Mucosa of rectum (tissue), 2 donors: ENCODE measurements at regions not wholly inside any gene's neighbourhood (a gene's known extent, or its start where the extent isn't known, plus 50 kb on each side); places are given as distances from the start of the nearest gene placed in this dataset.

Experiments used
- H3K27ac ChIP-seq, 2 donors: one replicate each; pipeline ENCODE4 v1.7.0; 2013; ENCODE audit warnings: inconsistent platforms in 2 of 2, low read depth in 2 of 2, low read length in 2 of 2
- H3K27me3 ChIP-seq, 2 donors: one replicate each; pipeline ENCODE4 v1.7.0; 2013; ENCODE audit warnings: low read length in 2 of 2; ENCODE audit not compliant: control insufficient read depth in 2 of 2, insufficient read depth in 2 of 2
- H3K36me3 ChIP-seq, 2 donors: one replicate each; pipeline ENCODE4 v1.7.0; 2013; ENCODE audit warnings: low read length in 2 of 2; ENCODE audit not compliant: control insufficient read depth in 2 of 2, insufficient read depth in 2 of 2
- H3K4me1 ChIP-seq, 2 donors: one replicate each; pipeline ENCODE4 v1.7.0; 2013; ENCODE audit warnings: low read length in 2 of 2, mild to moderate bottlenecking in 1 of 2; ENCODE audit not compliant: control insufficient read depth in 2 of 2, insufficient read depth in 2 of 2
- H3K4me3 ChIP-seq, 2 donors: one replicate each; pipeline ENCODE4 v1.7.0; 2013; ENCODE audit warnings: low read length in 2 of 2
- H3K9ac ChIP-seq, 2 donors: one replicate each; pipeline ENCODE4 v1.7.0; 2013; ENCODE audit warnings: low read length in 2 of 2, low read depth in 1 of 2, mild to moderate bottlenecking in 1 of 2
- H3K9me3 ChIP-seq, 2 donors: one replicate each; pipeline ENCODE4 v1.7.0; 2013; ENCODE audit warnings: low read length in 2 of 2; ENCODE audit not compliant: control insufficient read depth in 2 of 2
- donor health status: healthy.
- donor health status: Normal muscosa, but diverticular disease.

DNA sequence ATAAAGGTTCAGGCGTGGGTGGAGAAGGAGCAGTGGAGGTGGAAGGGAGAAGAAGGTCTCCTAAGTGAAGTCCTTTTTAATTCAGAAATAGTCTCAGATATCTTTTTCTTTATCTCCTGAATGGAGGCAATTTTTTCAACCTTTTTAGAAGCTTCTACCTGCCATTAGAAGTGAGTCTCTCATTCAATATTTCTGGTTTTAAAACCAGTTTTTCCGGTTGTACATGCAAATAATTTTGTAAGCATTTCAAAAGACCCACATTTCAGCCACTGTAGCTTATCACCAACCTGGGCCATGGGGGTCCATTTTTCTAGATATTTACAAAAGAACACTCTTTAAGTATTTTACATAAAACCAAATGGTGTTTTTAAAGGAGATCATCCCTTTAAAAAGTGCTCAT, 1280.2 kb downstream of the NCAM2 start:
- no peaks in the 10 kb centered on the region for H3K9me3 ChIP-seq

DNA sequence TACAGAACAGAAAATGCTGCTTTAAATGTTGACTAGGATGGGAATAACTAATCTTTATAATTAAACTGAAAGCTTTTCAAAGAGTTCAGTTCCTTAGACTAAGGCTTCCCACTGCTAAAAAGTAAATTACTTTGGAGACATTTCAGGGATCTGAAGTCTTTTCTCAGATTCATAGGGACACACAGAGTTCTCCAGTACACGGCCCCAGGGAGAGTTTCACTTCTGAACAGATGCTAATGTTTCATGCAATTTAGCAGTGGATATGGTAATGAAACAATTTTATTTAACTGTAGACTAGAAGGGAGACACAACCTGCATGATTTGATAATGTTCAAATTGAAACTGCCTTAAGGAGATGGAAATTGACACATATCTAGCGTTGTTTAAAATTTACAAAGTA, 1282.6 kb downstream of the NCAM2 start:
- Histone ChIP-seq H3K27me3 (no peaks in the 10 kb centered on the region), H3K4me3 (no peak overlapping the region), H3K9me3 (no peaks in the 10 kb centered on the region)

More for the DNA sequence above, 1280.2 kb downstream of the NCAM2 start:
- Histone ChIP-seq H3K9ac (no peak overlapping the region), H3K27me3 (no peaks in the 10 kb centered on the region), H3K4me1 (no peaks in the 10 kb centered on the region), H3K27ac (no peak overlapping the region), H3K36me3 (no peaks in the 10 kb centered on the region), H3K4me3 (no peak overlapping the region)

DNA sequence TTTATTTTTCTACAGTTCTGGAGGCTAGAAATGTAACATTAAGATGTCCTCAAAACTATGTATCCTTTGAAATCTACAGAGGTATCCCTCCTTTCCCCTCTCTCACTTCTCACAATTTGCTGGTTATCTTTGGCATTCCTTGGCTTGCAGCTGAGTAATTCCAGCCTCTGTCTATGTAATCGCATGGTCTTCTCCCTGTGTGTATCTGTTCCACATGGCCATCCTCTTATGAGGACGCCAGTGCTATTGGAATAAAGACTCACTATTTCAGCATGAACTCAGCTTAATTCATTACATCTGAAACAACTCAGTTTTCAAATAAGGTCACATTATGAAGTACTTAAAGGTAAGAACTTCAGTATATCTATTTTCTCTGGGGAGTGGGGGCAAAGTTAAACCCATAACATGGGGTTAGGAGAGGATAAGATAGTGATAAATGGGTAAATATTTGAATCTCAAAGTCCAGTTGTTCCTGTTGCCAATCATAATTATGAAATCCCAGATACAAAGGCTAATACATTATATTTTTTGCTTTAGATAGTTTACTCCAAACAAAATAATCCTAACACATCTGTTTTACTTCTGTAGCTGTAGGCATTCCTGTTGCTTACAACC, 1290.8 kb downstream of the NCAM2 start:
- Histone ChIP-seq H3K36me3 (no peaks in the 10 kb centered on the region), H3K4me1 (no peaks in the 10 kb centered on the region), H3K4me3 (no peak overlapping the region), H3K27ac (no peak overlapping the region), H3K9me3 (no peaks in the 10 kb centered on the region), H3K27me3 (no peaks in the 10 kb centered on the region), H3K9ac (no peak overlapping the region)

More for the DNA sequence above, 1282.6 kb downstream of the NCAM2 start:
- Histone ChIP-seq H3K4me1 (no peaks in the 10 kb centered on the region), H3K36me3 (no peaks in the 10 kb centered on the region), H3K27ac (no peak overlapping the region), H3K9ac (no peak overlapping the region)

DNA sequence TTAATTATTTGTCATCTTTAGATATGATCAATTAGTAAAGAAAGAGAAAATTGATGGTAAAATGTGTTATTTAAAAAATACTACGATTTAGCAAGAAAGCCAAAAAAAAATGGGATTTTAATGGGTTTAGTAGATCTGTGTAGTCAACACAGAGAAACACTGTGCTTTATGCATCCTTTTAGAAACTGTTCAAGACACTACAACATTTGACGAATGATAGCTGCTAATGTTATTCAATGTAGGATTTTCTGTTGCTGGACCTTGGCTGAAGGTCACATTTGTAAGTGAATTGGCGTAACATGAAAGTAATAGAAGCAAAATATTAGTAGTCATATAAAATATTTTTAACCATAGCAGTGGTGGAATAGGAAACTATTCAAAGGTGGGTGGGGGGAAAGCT, 1293.9 kb downstream of the NCAM2 start:
- Histone ChIP-seq H3K4me1 (no peaks in the 10 kb centered on the region), H3K4me3 (no peak overlapping the region), H3K27ac (no peak overlapping the region), H3K36me3 (no peaks in the 10 kb centered on the region), H3K27me3 (no peaks in the 10 kb centered on the region), H3K9ac (no peak overlapping the region), H3K9me3 (no peaks in the 10 kb centered on the region)

DNA sequence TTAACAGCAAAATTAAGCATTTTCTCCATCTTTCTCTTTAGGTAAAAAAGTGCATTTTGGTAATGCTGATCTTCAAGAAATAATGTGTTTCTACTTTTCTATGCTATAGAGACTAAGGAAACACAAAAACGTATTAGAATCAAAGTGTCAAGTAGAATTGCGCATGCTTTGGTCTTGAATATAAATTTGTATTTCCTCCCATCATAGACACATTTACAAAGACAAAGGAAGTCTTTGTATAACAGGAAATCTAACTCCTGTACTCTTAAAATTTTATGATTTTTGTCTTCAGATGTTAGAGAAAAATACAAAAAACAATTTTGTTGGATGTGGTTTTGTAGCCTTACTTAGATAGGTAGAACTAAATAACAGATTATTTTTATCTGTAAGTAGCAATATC, 1299.4 kb downstream of the NCAM2 start:
- Histone ChIP-seq H3K4me1 (no peaks in the 10 kb centered on the region), H3K9me3 (no peaks in the 10 kb centered on the region), H3K9ac (no peak overlapping the region), H3K4me3 (no peak overlapping the region), H3K27ac (no peak overlapping the region), H3K36me3 (no peaks in the 10 kb centered on the region), H3K27me3 (no peaks in the 10 kb centered on the region)

DNA sequence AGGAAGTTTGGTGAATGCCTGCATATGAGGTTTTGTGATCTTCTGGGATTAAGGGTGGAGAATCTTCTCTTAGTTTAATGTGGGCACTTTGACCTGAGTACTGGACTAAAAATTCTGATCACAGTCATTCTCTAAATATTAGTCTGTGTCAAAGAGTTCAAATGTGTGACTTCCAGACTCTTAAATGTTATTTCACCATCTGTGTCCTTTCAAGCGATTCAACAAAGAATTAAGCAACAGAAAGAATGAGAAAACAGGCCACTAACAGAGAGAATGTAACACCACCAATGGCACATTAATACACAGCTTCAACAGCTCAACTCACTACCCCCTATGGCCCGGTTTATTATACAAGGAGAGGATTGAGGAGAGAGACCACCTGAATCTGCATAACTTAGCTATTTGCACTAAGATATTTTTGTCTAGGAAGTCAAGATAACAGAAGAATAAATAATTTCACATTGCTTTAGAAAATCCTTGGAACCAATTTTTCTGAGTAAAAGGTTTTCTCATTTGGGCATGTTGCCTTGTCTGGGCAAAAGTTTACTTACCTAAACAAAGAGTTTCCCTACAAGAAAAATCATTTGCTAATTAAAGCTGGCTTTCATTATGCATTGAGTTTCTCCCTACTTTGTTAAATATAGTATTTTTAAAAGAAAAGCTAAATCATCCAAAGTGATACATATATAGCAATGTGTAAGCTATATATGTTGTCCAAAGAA, 1313.7 kb downstream of the NCAM2 start:
- Histone ChIP-seq H3K36me3 (no peaks in the 10 kb centered on the region), H3K9ac (no peak overlapping the region), H3K4me1 (no peaks in the 10 kb centered on the region), H3K27me3 (no peaks in the 10 kb centered on the region), H3K9me3 (peaks cover 0 to 4% of the 10 kb centered on the region in 2 donors), H3K27ac (no peak overlapping the region), H3K4me3 (no peak overlapping the region)

DNA sequence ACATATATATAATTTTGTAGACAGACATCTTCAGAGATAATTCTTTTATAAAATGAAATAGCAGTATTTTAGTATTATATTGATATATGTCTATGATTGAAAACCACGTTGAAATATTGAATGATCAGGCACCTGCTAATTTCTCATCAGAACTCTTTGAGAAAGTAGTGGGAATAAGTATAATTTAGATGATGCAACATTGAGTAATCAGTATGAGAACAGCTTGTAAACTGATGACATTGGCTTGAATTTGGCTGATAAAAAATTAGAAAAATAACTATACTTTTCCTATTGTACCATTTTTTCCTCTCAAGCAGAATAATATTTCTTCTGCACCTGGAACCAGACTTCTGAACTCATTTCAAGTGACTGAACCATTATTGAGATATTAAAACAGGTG, 1316.8 kb downstream of the NCAM2 start:
- no peak overlapping the region for H3K27ac ChIP-seq
- H3K9ac ChIP-seq = no peak overlapping the region
- H3K9me3 ChIP-seq = peaks cover 0 to 4% of the 10 kb centered on the region in 2 donors
- H3K4me3 ChIP-seq = no peak overlapping the region
- H3K36me3 ChIP-seq = no peaks in the 10 kb centered on the region
- H3K4me1 ChIP-seq = no peaks in the 10 kb centered on the region
- no peaks in the 10 kb centered on the region for H3K27me3 ChIP-seq

DNA sequence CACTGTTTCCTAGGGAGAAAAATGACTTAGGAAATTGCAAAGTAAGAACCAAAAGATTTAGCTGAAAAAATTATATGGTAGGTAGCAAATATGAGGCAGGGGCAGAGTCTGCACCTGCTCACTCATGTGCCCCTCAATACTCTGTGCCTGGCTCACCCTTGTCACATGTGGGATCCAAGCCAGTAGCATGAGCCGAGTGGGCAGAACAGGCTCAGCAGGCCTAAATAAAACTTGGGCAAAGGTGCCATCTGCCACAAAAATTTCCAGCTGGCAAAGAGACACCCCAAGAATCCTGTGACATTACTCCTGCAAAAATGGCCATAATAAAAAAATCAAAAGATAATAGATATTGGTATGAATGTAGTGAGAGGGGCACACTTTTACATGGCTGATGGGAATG, 1321.2 kb downstream of the NCAM2 start:
- Histone ChIP-seq H3K9me3 (no peaks in the 10 kb centered on the region), H3K27ac (no peak overlapping the region), H3K36me3 (no peaks in the 10 kb centered on the region), H3K9ac (no peak overlapping the region), H3K27me3 (no peaks in the 10 kb centered on the region), H3K4me1 (no peaks in the 10 kb centered on the region), H3K4me3 (no peak overlapping the region)

DNA sequence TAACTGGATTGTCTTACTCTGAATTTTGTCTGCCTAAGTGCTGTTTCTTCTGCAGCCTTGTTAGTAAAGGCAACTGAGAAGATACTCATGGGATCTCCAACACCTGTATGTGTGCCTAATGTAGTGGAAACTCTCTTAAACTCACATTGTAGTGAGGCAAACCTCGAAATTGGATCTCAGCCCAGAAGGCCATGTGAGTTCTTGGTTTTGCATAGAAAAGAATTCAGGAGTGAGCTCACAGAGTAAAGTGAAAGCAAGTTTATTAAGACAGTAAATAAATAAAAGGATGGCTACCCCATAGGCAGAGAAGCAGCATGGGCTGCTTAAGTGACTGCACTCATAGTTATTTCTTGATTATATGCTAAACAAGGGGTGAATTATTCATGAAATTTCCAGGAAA, 1344.7 kb downstream of the NCAM2 start:
- no peak overlapping the region for H3K27ac ChIP-seq
- H3K9me3 ChIP-seq = peaks cover 0 to 2% of the 10 kb centered on the region in 2 donors
- H3K4me3 ChIP-seq = no peak overlapping the region
- no peak overlapping the region for H3K9ac ChIP-seq
- H3K27me3 ChIP-seq = no peaks in the 10 kb centered on the region
- no peaks in the 10 kb centered on the region for H3K36me3 ChIP-seq
- no peaks in the 10 kb centered on the region for H3K4me1 ChIP-seq

DNA sequence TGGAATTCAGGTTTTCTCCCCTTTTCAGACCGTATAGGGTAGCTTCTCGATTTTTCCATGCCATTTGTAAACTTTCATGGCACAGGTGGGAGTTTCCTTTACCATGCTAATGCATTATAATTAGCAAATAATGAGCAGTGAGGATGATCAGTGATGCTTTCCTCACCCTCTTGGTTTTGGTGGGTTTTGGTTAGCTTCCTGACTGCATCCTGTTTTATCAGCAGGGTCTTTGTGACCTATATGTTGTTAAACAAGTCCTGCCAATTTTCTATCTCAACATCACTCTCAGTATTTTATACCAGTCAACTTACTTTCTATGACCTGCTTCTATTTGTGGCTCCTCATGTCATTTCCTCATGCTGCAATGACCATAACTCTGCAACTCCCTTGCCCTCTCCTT, 1345.1 kb downstream of the NCAM2 start:
- Histone ChIP-seq H3K9me3 (peaks cover 0 to 2% of the 10 kb centered on the region in 2 donors), H3K4me1 (no peaks in the 10 kb centered on the region), H3K36me3 (no peaks in the 10 kb centered on the region), H3K9ac (no peak overlapping the region), H3K4me3 (no peak overlapping the region), H3K27ac (no peak overlapping the region), H3K27me3 (no peaks in the 10 kb centered on the region)
